SK-N-SH (cell line): ENCODE measurements at regions not wholly inside any gene's neighbourhood (a gene's known extent, or its start where the extent isn't known, plus 50 kb on each side); places are given as distances from the start of the nearest gene placed in this dataset.

ENCODE experiments used
- CTCF ChIA-PET: fragments of 300-600, 350-600 bp; formaldehyde crosslinking; extraction: SDS; loops from one replicate; lab custom pipeline; 2021; lab: Yijun Ruan, JAX
- POLR2A ChIA-PET: fragments of 350-600 bp; sonication (Branson Sonifier 250); formaldehyde crosslinking; extraction: SDS; loops from one replicate; lab custom pipeline; 2020; ENCODE audit warnings: antibody characterized with exemption, inconsistent platforms; lab: Yijun Ruan, JAX
- DNase-seq: peaks from one replicate; pipeline ENCODE4 v3.0.0; 2012
- H2AFZ ChIP-seq: fragments of 200-600 bp; sonication (generic); 2 replicates; pipeline ENCODE4 v1.8.1; 2016; ENCODE audit warnings: antibody characterized with exemption, mild to moderate bottlenecking, low read depth
- H3F3A ChIP-seq: fragments of 200-600 bp; sonication (generic); replicated peaks from 2 replicates; pipeline ENCODE3; 2016; ENCODE audit warnings: antibody characterized with exemption, mild to moderate bottlenecking; ENCODE audit not compliant: insufficient read depth
- H3K27ac ChIP-seq, 2 experiments: fragments of 200-500 bp in 1 of 2; fragments of 200-600 bp in 1 of 2; sonication (Bioruptor generic) in 1 of 2; sonication (generic), shearing (Covaris generic) in 1 of 2; 2 replicates each; pipeline versions ENCODE4 v1.5.1 to v1.6.1; 2014 to 2016; ENCODE audit warnings: low read depth in 2 of 2, inconsistent platforms in 1 of 2, low read length in 1 of 2, mild to moderate bottlenecking in 1 of 2, mixed read lengths in 1 of 2
- H3K27me3 ChIP-seq: fragments of 200-600 bp; sonication (generic), shearing (Covaris generic); 2 replicates; pipeline ENCODE4 v1.6.1; 2016; ENCODE audit warnings: mixed run types; ENCODE audit not compliant: insufficient read depth
- H3K36me3 ChIP-seq, 2 experiments: fragments of 200-500 bp in 1 of 2; fragments of 200-600 bp in 1 of 2; sonication (Bioruptor generic) in 1 of 2; sonication (generic) in 1 of 2; replicated peaks in 1 of 2; 2 replicates each; pipeline versions ENCODE3 to v1.5.1; 2014 to 2016; ENCODE audit warnings: low read length in 1 of 2, mild to moderate bottlenecking in 1 of 2; ENCODE audit not compliant: insufficient read depth in 2 of 2, control insufficient read depth in 1 of 2
- H3K4me1 ChIP-seq, 2 experiments: fragments of 200-500 bp in 1 of 2; fragments of 200-600 bp in 1 of 2; sonication (Bioruptor generic) in 1 of 2; sonication (generic), shearing (Covaris generic) in 1 of 2; 2 replicates each; pipeline versions ENCODE4 v1.5.1 to v1.6.1; 2014 to 2016; ENCODE audit warnings: low read depth in 1 of 2, low read length in 1 of 2, mixed run types in 1 of 2; ENCODE audit not compliant: insufficient read depth in 2 of 2, control insufficient read depth in 1 of 2
- H3K4me2 ChIP-seq: fragments of 200-600 bp; sonication (generic), shearing (Covaris generic); 2 replicates; pipeline ENCODE4 v1.6.1; 2017; ENCODE audit warnings: mixed run types
- H3K4me3 ChIP-seq, 2 experiments: fragments of 200-500 bp in 1 of 2; fragments of 200-600 bp in 1 of 2; sonication (Bioruptor generic) in 1 of 2; sonication (generic), shearing (Covaris generic) in 1 of 2; 2 replicates each; pipeline versions ENCODE4 v1.5.1 to v1.8.1; 2014 to 2016; ENCODE audit warnings: low read depth in 2 of 2, inconsistent platforms in 1 of 2, low read length in 1 of 2, mild to moderate bottlenecking in 1 of 2, mixed read lengths in 1 of 2, moderate library complexity in 1 of 2
- H3K79me2 ChIP-seq: fragments of 200-600 bp; sonication (generic); 2 replicates; pipeline ENCODE4 v1.8.1; 2017; ENCODE audit warnings: mild to moderate bottlenecking; ENCODE audit not compliant: insufficient read depth
- H3K9ac ChIP-seq: fragments of 200-600 bp; sonication (generic); 2 replicates; pipeline ENCODE4 v1.6.1; 2017; ENCODE audit warnings: mixed run types
- H3K9me2 ChIP-seq: fragments of 200-600 bp; sonication (generic); 2 replicates; pipeline ENCODE4 v1.6.1; 2017; ENCODE audit warnings: mixed run types
- H3K9me3 ChIP-seq: fragments of 200-600 bp; sonication (generic); 2 replicates; pipeline ENCODE4 v1.6.1; 2017; ENCODE audit warnings: mixed run types, mild to moderate bottlenecking, moderate library complexity
- H4K20me1 ChIP-seq: fragments of 200-600 bp; sonication (generic); 2 replicates; pipeline ENCODE4 v1.6.1; 2017; ENCODE audit warnings: mild to moderate bottlenecking, mixed run types; ENCODE audit not compliant: insufficient read depth
- CHD2 ChIP-seq: fragments of 150-350 bp; IDR thresholded peaks from 2 replicates; pipeline ENCODE4 v1.6.1; 2018; ENCODE audit warnings: low read length; ENCODE audit not compliant: partially characterized antibody
- CTCF ChIP-seq: fragments of 200-600 bp; sonication (generic); IDR thresholded peaks from 2 replicates; pipeline ENCODE4 v1.6.1; 2017; ENCODE audit warnings: antibody characterized with exemption, mild to moderate bottlenecking, moderate library complexity
- EP300 ChIP-seq, 2 experiments: IDR thresholded peaks; 2 replicates each; pipeline versions ENCODE4 v1.4.0 to v1.6.1; 2012; ENCODE audit warnings: borderline replicate concordance in 1 of 2, low read depth in 1 of 2, low read length in 1 of 2
- FOXJ3 ChIP-seq: sonication (generic); formaldehyde crosslinking; IDR thresholded peaks from 2 replicates; pipeline ENCODE4 v1.5.1; 2020; ENCODE audit warnings: mild to moderate bottlenecking, missing genetic modification reagents
- GABPA ChIP-seq: IDR thresholded peaks from 2 replicates; pipeline ENCODE4 v1.4.0; 2012; ENCODE audit warnings: low read depth, mild to moderate bottlenecking
- NFIC ChIP-seq: IDR thresholded peaks from 2 replicates; pipeline ENCODE4 v1.4.0; 2012; ENCODE audit warnings: borderline replicate concordance
- REST ChIP-seq: IDR thresholded peaks from 2 replicates; pipeline ENCODE4 v1.6.1; 2012; ENCODE audit warnings: mild to moderate bottlenecking, low read depth, low read length, moderate library complexity
- SIN3A ChIP-seq: IDR thresholded peaks from 2 replicates; pipeline ENCODE4 v1.6.1; 2012; ENCODE audit warnings: low read depth, mild to moderate bottlenecking, low read length, moderate library complexity, borderline replicate concordance
- TAF1 ChIP-seq: IDR thresholded peaks from 2 replicates; pipeline ENCODE4 v1.6.1; 2012; ENCODE audit warnings: low read depth, mild to moderate bottlenecking, low read length, moderate library complexity, borderline replicate concordance
- TEAD4 ChIP-seq: IDR thresholded peaks from 2 replicates; pipeline ENCODE4 v1.4.0; 2012; ENCODE audit warnings: mild to moderate bottlenecking, borderline replicate concordance; ENCODE audit not compliant: insufficient read depth
- YY1 ChIP-seq: IDR thresholded peaks from 2 replicates; pipeline ENCODE4 v1.4.0; 2012; ENCODE audit warnings: low read depth, mild to moderate bottlenecking
- WGBS: methylation state at CpG from one replicate; pipeline ENCODE4 v1.1.6; 2017; ENCODE audit warnings: low lambda C conversion rate; 5-methylcytosine and 5-hydroxymethylcytosine counted together
- TF ChIP-seq, protein P1 (sequence below): IDR thresholded peaks from 2 replicates; pipeline ENCODE4 v1.4.0; 2012; ENCODE audit warnings: low read depth

GRCh38 chrX:110941906-110942305 lies 146.3 kb upstream of the CHRDL1 start (continued):
- no peak for TF ChIP-seq REST
- no peak for TF ChIP-seq YY1
- no peak for TF ChIP-seq TEAD4
- no peak for TF ChIP-seq SIN3A
- TF ChIP-seq EP300 (IDR thresholded peaks at IDR 0.05; ENCODE audit: borderline replicate concordance in 1 of 2, low read depth in 1 of 2, low read length in 1 of 2) = no peak

DNA sequence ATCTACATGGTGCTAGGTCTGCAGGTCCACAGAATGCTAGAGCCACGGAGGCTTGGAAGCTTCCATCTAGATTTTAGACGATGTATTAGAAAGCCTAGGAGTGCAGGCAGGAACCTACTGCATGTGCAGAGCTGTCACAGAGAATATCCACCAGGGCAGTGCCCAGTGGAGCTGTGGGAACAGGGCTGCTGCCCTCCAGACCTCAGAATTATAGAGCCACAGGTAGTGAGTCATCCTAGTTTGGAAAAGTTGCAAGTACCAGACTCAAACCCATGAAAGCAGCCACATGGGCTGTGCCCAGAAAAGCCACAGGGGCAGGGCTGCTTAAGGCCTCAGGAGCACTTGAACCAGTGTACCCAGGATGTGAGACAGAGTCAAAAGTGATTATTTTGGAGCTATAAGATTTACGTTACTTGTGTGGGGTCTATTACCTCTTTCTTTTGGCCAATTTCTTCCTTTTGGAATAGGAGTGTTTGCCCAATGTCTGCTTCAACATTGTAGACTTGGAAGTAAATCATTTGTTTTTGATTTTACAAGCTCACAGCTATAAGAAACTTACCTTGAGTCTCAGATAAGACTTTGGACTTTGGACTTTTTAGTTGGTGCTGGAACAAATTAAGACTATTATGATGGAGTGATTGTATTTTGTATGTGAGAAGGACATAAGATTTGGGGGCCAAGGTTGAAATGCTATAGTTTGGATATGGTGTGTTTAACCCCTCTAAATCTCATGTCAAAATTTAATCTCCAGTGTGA lies 143.5 kb upstream of the CHRDL1 start:
- Histone ChIP-seq H2AFZ (no peak overlapping the region), H3K9ac (no peak overlapping the region), H3K36me3 (no peaks in the 10 kb centered on the region), H3F3A (no peaks in the 10 kb centered on the region), H3K4me1 (no peaks in the 10 kb centered on the region; a peak in 1 of 4 replicates), H3K9me3 (no peaks in the 10 kb centered on the region), H3K27me3 (peaks cover 7% of the 10 kb centered on the region; the same call in 1 of the 2 replicates), H3K27ac (no peak overlapping the region), H3K4me2 (no peak overlapping the region), H4K20me1 (no peaks in the 10 kb centered on the region), H3K9me2 (no peaks in the 10 kb centered on the region), H3K4me3 (no peak overlapping the region), H3K79me2 (no peaks in the 10 kb centered on the region)
- CTCF ChIA-PET = interaction anchor here (1.2 kb wide), 1 partner anchor 9 kb away, joined by 3 read pairs; no protein-coding TSS in a partner anchor
- DNase-seq = no peak
- WGBS = 11% methylated on average over 3 of the region's 3 CpGs
- no peak for TF ChIP-seq TAF1
- no peak for TF ChIP-seq FOXJ3 (CRISPR knock-in tag)
- no peak for TF ChIP-seq CHD2
- no peak for TF ChIP-seq NFIC
- TF ChIP-seq CTCF = no peak
- TF ChIP-seq, protein P1, sequence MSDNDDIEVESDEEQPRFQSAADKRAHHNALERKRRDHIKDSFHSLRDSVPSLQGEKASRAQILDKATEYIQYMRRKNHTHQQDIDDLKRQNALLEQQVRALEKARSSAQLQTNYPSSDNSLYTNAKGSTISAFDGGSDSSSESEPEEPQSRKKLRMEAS = no peak
- TF ChIP-seq GABPA = no peak
- POLR2A ChIA-PET = no interaction called here
